NT2/D1 (cell line): ENCODE measurements at regions not wholly inside any gene's neighbourhood (a gene's known extent, or its start where the extent isn't known, plus 50 kb on each side); places are given as distances from the start of the nearest gene placed in this dataset.

Source experiments
- DNase-seq: peaks from one replicate; pipeline ENCODE4 v3.0.0-alpha.2; 2011; ENCODE audit warnings: low read depth, low spot score
- H3K27me3 ChIP-seq: 2 replicates; pipeline ENCODE4 v1.6.0; 2011; ENCODE audit warnings: mild to moderate bottlenecking; ENCODE audit not compliant: insufficient read length, insufficient read depth
- H3K36me3 ChIP-seq: 2 replicates; pipeline ENCODE4 v1.6.1; 2011; ENCODE audit warnings: mild to moderate bottlenecking, low read length, mixed read lengths; ENCODE audit not compliant: insufficient read depth, insufficient read length
- H3K4me1 ChIP-seq: 2 replicates; pipeline ENCODE4 v1.5.1; 2011; ENCODE audit not compliant: insufficient read depth, insufficient read length
- H3K4me3 ChIP-seq: 2 replicates; pipeline ENCODE4 v1.5.1; 2011; ENCODE audit warnings: low read depth; ENCODE audit not compliant: insufficient read length
- H3K9ac ChIP-seq: 2 replicates; pipeline ENCODE4 v1.6.0; 2011; ENCODE audit warnings: low read depth; ENCODE audit not compliant: insufficient read length
- H3K9me3 ChIP-seq: 2 replicates; pipeline ENCODE4 v1.5.1; 2011; ENCODE audit warnings: mild to moderate bottlenecking, low read length; ENCODE audit not compliant: insufficient read depth
- SUZ12 ChIP-seq: IDR thresholded peaks from 2 replicates; pipeline ENCODE4 v1.6.1; 2011; ENCODE audit not compliant: insufficient read length, insufficient read depth; ENCODE audit errors: extremely low read depth
- YY1 ChIP-seq: IDR thresholded peaks from 2 replicates; pipeline ENCODE4 v1.6.1; 2011; ENCODE audit not compliant: insufficient read length, insufficient read depth
- ZNF274 ChIP-seq: IDR thresholded peaks from 2 replicates; pipeline ENCODE4 v1.6.1; 2011; ENCODE audit warnings: mild to moderate bottlenecking, low read depth, low read length

- Histone ChIP-seq H3K9ac (no peak overlapping the region), H3K27me3 (no peaks in the 10 kb centered on the region), H3K9me3 (peaks cover 15% of the 10 kb centered on the region; the same call in 1 of the 2 replicates), H3K36me3 (no peaks in the 10 kb centered on the region), H3K4me1 (no peaks in the 10 kb centered on the region), H3K4me3 (no peak overlapping the region)
- DNase-seq: no peak
- TF ChIP-seq YY1 (no peak), SUZ12 (no peak), ZNF274 (no peak)
Observed at GRCh38 chr3:118165413-118165812, 869.2 kb downstream of the IGSF11 start.

- Histone ChIP-seq H3K9me3 (peaks cover 11% of the 10 kb centered on the region; the same call in 1 of the 2 replicates), H3K36me3 (no peaks in the 10 kb centered on the region), H3K9ac (no peak overlapping the region), H3K27me3 (no peaks in the 10 kb centered on the region), H3K4me3 (no peak overlapping the region), H3K4me1 (no peaks in the 10 kb centered on the region)
- DNase-seq: no peak
- TF ChIP-seq ZNF274: no peak
- no peak for TF ChIP-seq YY1
- no peak for TF ChIP-seq SUZ12
Observed at GRCh38 chr3:118167571-118167970, 867.1 kb downstream of the IGSF11 start.

GRCh38 chr3:118168175-118168574 is 866.5 kb downstream of the IGSF11 start:
- Histone ChIP-seq H3K4me1 (no peaks in the 10 kb centered on the region), H3K9ac (no peak overlapping the region), H3K36me3 (no peaks in the 10 kb centered on the region), H3K4me3 (no peak overlapping the region), H3K9me3 (peaks cover 6% of the 10 kb centered on the region; the same call in 1 of the 2 replicates), H3K27me3 (no peaks in the 10 kb centered on the region)
- TF ChIP-seq YY1 (no peak), ZNF274 (no peak), SUZ12 (no peak)
- DNase-seq: no peak

- no peaks in the 10 kb centered on the region for H3K27me3 ChIP-seq
- no peaks in the 10 kb centered on the region for H3K36me3 ChIP-seq
- no peak for DNase-seq
- TF ChIP-seq ZNF274: no peak
- no peak for TF ChIP-seq SUZ12
- TF ChIP-seq YY1: no peak
- no peak overlapping the region for H3K9ac ChIP-seq
- H3K9me3 ChIP-seq: peaks cover 6% of the 10 kb centered on the region; the same call in 1 of the 2 replicates
- H3K4me3 ChIP-seq: no peak overlapping the region
- H3K4me1 ChIP-seq: no peaks in the 10 kb centered on the region
Observed at GRCh38 chr3:118171236-118171852, 863.3 kb downstream of the IGSF11 start.

- DNase-seq: no peak
- no peak overlapping the region for H3K4me3 ChIP-seq
- H3K9me3 ChIP-seq: no peaks in the 10 kb centered on the region
- H3K36me3 ChIP-seq: no peaks in the 10 kb centered on the region
- H3K4me1 ChIP-seq: no peaks in the 10 kb centered on the region
- no peak for TF ChIP-seq SUZ12
- TF ChIP-seq ZNF274: no peak
- no peaks in the 10 kb centered on the region for H3K27me3 ChIP-seq
- no peak overlapping the region for H3K9ac ChIP-seq
Observed at GRCh38 chr3:118180853-118181252, 853.8 kb downstream of the IGSF11 start.

- H3K36me3 ChIP-seq: no peaks in the 10 kb centered on the region
- TF ChIP-seq ZNF274 (no peak), YY1 (no peak), SUZ12 (no peak)
- no peaks in the 10 kb centered on the region for H3K9me3 ChIP-seq
- no peak for DNase-seq
- H3K4me3 ChIP-seq: no peak overlapping the region
- no peaks in the 10 kb centered on the region for H3K4me1 ChIP-seq
- H3K27me3 ChIP-seq: no peaks in the 10 kb centered on the region
- no peak overlapping the region for H3K9ac ChIP-seq
Observed at GRCh38 chr3:118181274-118181673, 853.4 kb downstream of the IGSF11 start.

- H3K9me3 ChIP-seq: no peaks in the 10 kb centered on the region
- no peaks in the 10 kb centered on the region for H3K36me3 ChIP-seq
- no peak overlapping the region for H3K4me3 ChIP-seq
- TF ChIP-seq ZNF274: no peak
- TF ChIP-seq SUZ12: no peak
- no peak for TF ChIP-seq YY1
- H3K9ac ChIP-seq: no peak overlapping the region
- no peaks in the 10 kb centered on the region for H3K27me3 ChIP-seq
- no peaks in the 10 kb centered on the region for H3K4me1 ChIP-seq
- no peak for DNase-seq
Observed at GRCh38 chr3:118186051-118186450, 848.6 kb downstream of the IGSF11 start.
